Body of pancreas (tissue), 4 donors: ENCODE measurements at regions not wholly inside any gene's neighbourhood (a gene's known extent, or its start where the extent isn't known, plus 50 kb on each side); places are given as distances from the start of the nearest gene placed in this dataset.
"Not testable (repeated sequence)": the region's sequence is repeated elsewhere in the genome, so short reads cannot be mapped to it uniquely, and the experiment has no call there.

Experiments
- ATAC-seq: fragments of 150-250 bp; one replicate; pipeline ENCODE4 v1.9.1; 2016
- DNase-seq, 4 donors: peaks; one replicate each; pipeline ENCODE4 v3.0.0-alpha.2; 2019
- H3K27ac ChIP-seq, 4 donors: fragments of 200-600 bp; sonication (generic); 1 replicate in 3 of 4; 2 replicates in 1 of 4; pipeline versions ENCODE4 v1.5.1 to v1.6.1; 2016 to 2019; ENCODE audit warnings: mild to moderate bottlenecking in 1 of 4, mixed read lengths in 1 of 4, moderate library complexity in 1 of 4
- H3K27me3 ChIP-seq, 2 donors: fragments of 200-600 bp; sonication (generic); one replicate each; pipeline ENCODE4 v1.6.0; 2016; ENCODE audit warnings: mild to moderate bottlenecking in 1 of 2
- H3K36me3 ChIP-seq, 2 donors: fragments of 200-600 bp; sonication (generic); replicated peaks in 1 of 2; 2 replicates each; pipeline ENCODE4 v1.5.1; 2016; ENCODE audit warnings: low read depth in 2 of 2; ENCODE audit not compliant: insufficient read depth in 1 of 2
- H3K4me1 ChIP-seq: fragments of 200-600 bp; sonication (generic); one replicate; pipeline ENCODE4 v1.6.0; 2016
- H3K4me3 ChIP-seq, 2 donors: fragments of 200-600 bp; sonication (generic); 1 replicate in 1 of 2; 2 replicates in 1 of 2; pipeline ENCODE4 v1.5.1; 2016 to 2019
- H3K9me3 ChIP-seq, 3 donors: fragments of 200-600 bp; sonication (generic); 1 replicate in 2 of 3; 2 replicates in 1 of 3; pipeline ENCODE4 v1.5.1; 2016
- POLR2A ChIP-seq, 3 donors: fragments of 450-650 bp; IDR thresholded peaks; one replicate each; pipeline ENCODE4 v1.6.1; 2016; ENCODE audit warnings: antibody characterized with exemption in 3 of 3, mild to moderate bottlenecking in 2 of 3
- WGBS, 2 donors: methylation state at CpG; one replicate each; pipeline ENCODE4 v1.1.5; 2017; 5-methylcytosine and 5-hydroxymethylcytosine counted together
- intact Hi-C: fragments of 100-400 bp; cut with DNase I; formaldehyde crosslinking; loops from one replicate; pipeline ENCODE4 v1.15.1; 2023
- TF ChIP-seq, protein P1 (sequence below), 7 experiments: fragments of 450-650 bp in 4 of 7; fragments of 200-600 bp in 3 of 7; sonication (generic) in 3 of 7; IDR thresholded peaks; one replicate each; pipeline ENCODE4 v1.5.1; 2016 to 2019; ENCODE audit warnings: antibody characterized with exemption in 7 of 7

DNA sequence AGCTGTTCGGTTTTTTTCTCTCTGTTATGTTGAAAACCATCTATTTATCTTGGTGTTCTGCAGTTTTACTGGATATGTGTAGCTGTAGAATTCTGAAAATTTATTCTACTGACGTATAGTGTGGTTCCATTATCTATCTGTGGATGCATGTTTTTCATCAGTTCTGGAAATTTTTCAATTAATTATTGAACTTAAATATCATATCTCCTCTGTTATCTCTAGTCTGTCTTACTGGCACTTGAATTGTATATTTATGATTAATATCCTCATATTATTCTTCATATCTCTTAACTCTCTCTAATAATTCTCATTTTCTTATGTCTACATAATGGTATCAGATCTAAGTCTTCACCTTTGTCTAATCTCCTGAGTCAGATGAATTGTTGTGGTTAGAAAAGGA lies 501.7 kb downstream of the STK39 start:
- Histone ChIP-seq H3K4me1 (no peaks in the 10 kb centered on the region), H3K27ac (no peak overlapping the region), H3K4me3 (no peak overlapping the region), H3K36me3 (no peaks in the 10 kb centered on the region), H3K27me3 (no peaks in the 10 kb centered on the region), H3K9me3 (no peaks in the 10 kb centered on the region)
- no peak for TF ChIP-seq POLR2A (IDR thresholded peaks at IDR 0.05)
- TF ChIP-seq, protein P1, sequence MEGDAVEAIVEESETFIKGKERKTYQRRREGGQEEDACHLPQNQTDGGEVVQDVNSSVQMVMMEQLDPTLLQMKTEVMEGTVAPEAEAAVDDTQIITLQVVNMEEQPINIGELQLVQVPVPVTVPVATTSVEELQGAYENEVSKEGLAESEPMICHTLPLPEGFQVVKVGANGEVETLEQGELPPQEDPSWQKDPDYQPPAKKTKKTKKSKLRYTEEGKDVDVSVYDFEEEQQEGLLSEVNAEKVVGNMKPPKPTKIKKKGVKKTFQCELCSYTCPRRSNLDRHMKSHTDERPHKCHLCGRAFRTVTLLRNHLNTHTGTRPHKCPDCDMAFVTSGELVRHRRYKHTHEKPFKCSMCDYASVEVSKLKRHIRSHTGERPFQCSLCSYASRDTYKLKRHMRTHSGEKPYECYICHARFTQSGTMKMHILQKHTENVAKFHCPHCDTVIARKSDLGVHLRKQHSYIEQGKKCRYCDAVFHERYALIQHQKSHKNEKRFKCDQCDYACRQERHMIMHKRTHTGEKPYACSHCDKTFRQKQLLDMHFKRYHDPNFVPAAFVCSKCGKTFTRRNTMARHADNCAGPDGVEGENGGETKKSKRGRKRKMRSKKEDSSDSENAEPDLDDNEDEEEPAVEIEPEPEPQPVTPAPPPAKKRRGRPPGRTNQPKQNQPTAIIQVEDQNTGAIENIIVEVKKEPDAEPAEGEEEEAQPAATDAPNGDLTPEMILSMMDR (IDR thresholded peaks at IDR 0.05) = no peak
- intact Hi-C loops = no loop called here
- no peak for ATAC-seq
- no peak for DNase-seq
- 41 to 70% methylated on average over 2 of the region's 2 CpGs for WGBS, 2 donors

DNA sequence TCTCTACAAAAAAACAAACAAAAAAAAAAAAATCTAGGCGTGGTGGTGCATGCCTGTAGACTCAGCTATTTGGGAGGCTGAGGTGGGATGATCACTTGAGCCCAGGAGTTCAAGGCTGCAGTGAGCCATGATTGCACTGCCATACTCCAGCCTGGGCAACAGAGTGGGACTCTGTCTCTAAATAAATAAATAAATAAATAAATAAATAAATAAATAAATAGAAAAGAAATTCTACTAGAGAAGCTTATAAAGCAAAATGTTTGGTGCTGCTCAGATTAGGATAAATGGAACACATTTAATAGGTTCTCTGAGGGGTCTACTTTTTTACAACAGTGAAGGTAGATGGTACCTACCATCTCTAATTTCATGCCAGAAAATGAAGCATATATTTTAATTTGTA lies 507.5 kb downstream of the STK39 start:
- DNase-seq, H3K36me3 ChIP-seq, H3K4me1 ChIP-seq, H3K4me3 ChIP-seq, ATAC-seq, intact Hi-C loops, H3K9me3 ChIP-seq, H3K27me3 ChIP-seq, H3K27ac ChIP-seq: not testable (repeated sequence)
- 96 to 100% methylated on average over 1 of the region's 1 CpG for WGBS, 2 donors

DNA sequence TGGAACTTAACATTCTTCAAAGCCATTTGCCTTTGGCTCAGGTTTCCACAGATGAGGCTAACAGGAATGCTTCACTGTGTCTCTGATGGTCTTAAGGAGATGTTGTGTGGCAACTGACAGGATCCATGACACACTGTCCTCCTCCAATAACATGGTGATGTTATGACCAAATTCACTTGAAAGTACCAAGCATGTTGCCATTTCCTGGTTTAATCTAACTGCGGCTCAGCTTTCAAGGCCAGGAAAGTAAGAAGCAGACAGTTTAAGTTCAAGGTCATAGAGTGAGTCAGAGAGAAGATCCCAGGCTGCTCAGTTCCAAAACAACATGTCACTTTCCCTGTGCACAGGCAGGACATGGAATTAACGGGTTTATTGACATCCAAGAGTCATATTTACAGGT lies 513.6 kb downstream of the STK39 start:
- DNase-seq (no peak), ATAC-seq (no peak)
- no peak for TF ChIP-seq POLR2A (IDR thresholded peaks at IDR 0.05)
- TF ChIP-seq, protein P1 (IDR thresholded peaks at IDR 0.05) = no peak

DNA sequence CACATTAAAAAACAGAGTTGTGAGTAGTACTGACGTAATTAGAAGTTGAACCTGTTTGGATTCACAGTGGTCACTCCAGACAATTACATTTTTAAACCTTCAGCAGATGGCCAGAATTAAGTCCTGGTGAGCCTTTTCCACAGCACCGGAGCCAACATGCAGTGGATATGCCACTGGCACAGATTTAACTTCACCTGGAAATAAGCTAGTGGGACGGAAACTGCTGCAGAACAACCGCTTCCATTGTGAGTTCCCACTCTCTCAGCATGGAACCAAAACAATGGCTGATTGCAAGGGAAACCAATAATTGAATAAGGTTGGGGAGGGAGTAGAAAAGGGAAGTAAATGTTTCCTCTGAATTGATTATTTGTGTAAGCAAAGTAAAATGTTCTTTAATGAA lies 515.1 kb downstream of the STK39 start:
- intact Hi-C loops = no loop called here

More for the DNA sequence above, 513.6 kb downstream of the STK39 start:
- no peaks in the 10 kb centered on the region for H3K4me1 ChIP-seq
- no peaks in the 10 kb centered on the region for H3K9me3 ChIP-seq
- H3K4me3 ChIP-seq = no peak overlapping the region
- H3K27ac ChIP-seq = no peak overlapping the region
- intact Hi-C loops = no loop called here
- no peaks in the 10 kb centered on the region for H3K27me3 ChIP-seq
- H3K36me3 ChIP-seq = no peaks in the 10 kb centered on the region
- WGBS, 2 donors = 32 to 48% methylated on average over 2 of the region's 2 CpGs

DNA sequence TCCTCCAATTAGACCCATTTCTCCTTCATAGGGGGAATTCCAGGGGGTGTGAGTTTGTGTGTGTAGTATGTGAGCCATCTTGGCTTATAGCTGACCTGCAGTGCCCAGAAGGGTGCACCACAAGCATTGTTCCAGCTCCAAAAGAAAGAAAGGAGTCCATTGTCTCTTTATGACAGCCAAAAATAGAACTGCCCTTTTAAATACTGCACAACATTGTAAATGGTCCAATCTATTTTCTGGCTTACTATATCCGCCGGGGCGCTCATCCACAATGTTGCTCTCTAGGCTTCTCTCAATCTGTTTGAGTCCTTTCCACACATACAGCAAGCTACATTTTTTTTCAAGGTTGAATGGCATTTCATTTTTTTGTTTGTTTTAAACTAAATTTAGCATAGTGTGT lies 517.5 kb downstream of the STK39 start:
- WGBS, 2 donors = 86 to 91% methylated on average over 3 of the region's 3 CpGs
- no peaks in the 10 kb centered on the region for H3K27me3 ChIP-seq

More for the DNA sequence above, 515.1 kb downstream of the STK39 start:
- DNase-seq (no peak), ATAC-seq (no peak)
- Histone ChIP-seq H3K27me3 (no peaks in the 10 kb centered on the region), H3K9me3 (no peaks in the 10 kb centered on the region), H3K27ac (no peak overlapping the region), H3K36me3 (no peaks in the 10 kb centered on the region), H3K4me3 (no peak overlapping the region), H3K4me1 (no peaks in the 10 kb centered on the region)
- WGBS, 2 donors = 84 to 92% methylated on average over 4 of the region's 4 CpGs
- TF ChIP-seq POLR2A (IDR thresholded peaks at IDR 0.05) = no peak
- TF ChIP-seq, protein P1 (IDR thresholded peaks at IDR 0.05) = no peak

More for the DNA sequence above, 517.5 kb downstream of the STK39 start:
- Histone ChIP-seq H3K9me3 (no peaks in the 10 kb centered on the region), H3K36me3 (no peaks in the 10 kb centered on the region), H3K27ac (no peak overlapping the region), H3K4me3 (no peak overlapping the region), H3K4me1 (no peaks in the 10 kb centered on the region)
- DNase-seq = no peak
- intact Hi-C loops = no loop called here
- ATAC-seq = no peak
- TF ChIP-seq, protein P1 (IDR thresholded peaks at IDR 0.05) = no peak
- no peak for TF ChIP-seq POLR2A (IDR thresholded peaks at IDR 0.05)
